Stimulated activated naive CD8-positive, alpha-beta T cell treated with anti-CD3 and anti-CD28 coated beads, Interleukin-15, amount 100 ng/mL, for 72 hours (primary cell): ENCODE measurements at regions not wholly inside any gene's neighbourhood (a gene's known extent, or its start where the extent isn't known, plus 50 kb on each side); places are given as distances from the start of the nearest gene placed in this dataset.

ENCODE experiments used
- ATAC-seq: fragments of 150-1000 bp; cut with Tn5 transposase; 2 replicates; pipeline ENCODE4 v1.10.0; 2021; ENCODE audit warnings: mild to moderate bottlenecking, moderate library complexity
- DNase-seq, 2 donors: peaks; one replicate each; pipeline ENCODE4 v3.0.0; 2021 to 2022
- H3K27ac Mint-ChIP-seq, 2 donors: one replicate each; pipeline ENCODE4 v1.8.0; 2022; ENCODE audit warnings: mild to moderate bottlenecking in 2 of 2, mixed read lengths in 2 of 2, moderate library complexity in 2 of 2
- H3K27me3 Mint-ChIP-seq: one replicate; pipeline ENCODE4 v1.8.0; 2022; ENCODE audit warnings: mixed read lengths
- H3K4me1 Mint-ChIP-seq: one replicate; pipeline ENCODE4 v1.8.0; 2022; ENCODE audit warnings: mild to moderate bottlenecking, mixed read lengths
- H3K4me3 Mint-ChIP-seq, 2 donors: one replicate each; pipeline ENCODE4 v1.8.0; 2022; ENCODE audit warnings: mild to moderate bottlenecking in 2 of 2, mixed read lengths in 2 of 2, moderate library complexity in 1 of 2
- H3K9me3 Mint-ChIP-seq, 2 donors: one replicate each; pipeline ENCODE4 v1.8.0; 2022; ENCODE audit warnings: mixed read lengths in 2 of 2

- DNase-seq (no peak), ATAC-seq (no peak)
- Mint-ChIP-seq H3K4me3 (no peak overlapping the region), H3K27me3 (no peaks in the 10 kb centered on the region), H3K9me3 (no peaks in the 10 kb centered on the region), H3K4me1 (no peaks in the 10 kb centered on the region), H3K27ac (no peak overlapping the region)
These were observed 146.9 kb downstream of the TFEC start for GRCh38 chr7:115883629-115884028.

GRCh38 chr7:115881476-115881875, 149.1 kb downstream of the TFEC start:
- Mint-ChIP-seq H3K4me3 (no peak overlapping the region), H3K4me1 (no peaks in the 10 kb centered on the region), H3K27me3 (no peaks in the 10 kb centered on the region), H3K9me3 (no peaks in the 10 kb centered on the region), H3K27ac (no peak overlapping the region)
- DNase-seq, result no peak
- ATAC-seq, result no peak

GRCh38 chr7:115879171-115879570, 151.4 kb downstream of the TFEC start:
- DNase-seq (no peak), ATAC-seq (no peak)
- H3K27me3 Mint-ChIP-seq, result no peaks in the 10 kb centered on the region
- H3K9me3 Mint-ChIP-seq, result no peaks in the 10 kb centered on the region
- H3K27ac Mint-ChIP-seq, result no peak overlapping the region
- H3K4me1 Mint-ChIP-seq, result no peaks in the 10 kb centered on the region
- no peak overlapping the region for H3K4me3 Mint-ChIP-seq

GRCh38 chr7:115869801-115870200, 160.8 kb downstream of the TFEC start:
- Mint-ChIP-seq H3K9me3 (no peaks in the 10 kb centered on the region), H3K4me1 (no peaks in the 10 kb centered on the region), H3K27me3 (no peaks in the 10 kb centered on the region), H3K27ac (no peak overlapping the region), H3K4me3 (no peak overlapping the region)
- ATAC-seq (no peak), DNase-seq (no peak)

- H3K9me3 Mint-ChIP-seq, result no peaks in the 10 kb centered on the region
- H3K4me3 Mint-ChIP-seq, result no peak overlapping the region
- H3K27me3 Mint-ChIP-seq, result no peaks in the 10 kb centered on the region
- ATAC-seq (no peak), DNase-seq (no peak)
- no peak overlapping the region for H3K27ac Mint-ChIP-seq
- H3K4me1 Mint-ChIP-seq, result no peaks in the 10 kb centered on the region
These were observed 161.4 kb downstream of the TFEC start for GRCh38 chr7:115869190-115869589.

- ATAC-seq (no peak), DNase-seq (no peak)
- Mint-ChIP-seq H3K4me3 (no peak overlapping the region), H3K27ac (no peak overlapping the region), H3K27me3 (no peaks in the 10 kb centered on the region), H3K4me1 (no peaks in the 10 kb centered on the region), H3K9me3 (no peaks in the 10 kb centered on the region)
These were observed 162.2 kb downstream of the TFEC start for GRCh38 chr7:115868369-115868768.

GRCh38 chr7:115864082-115864481, 166.5 kb downstream of the TFEC start:
- H3K9me3 Mint-ChIP-seq, result no peaks in the 10 kb centered on the region
- no peak overlapping the region for H3K4me3 Mint-ChIP-seq
- no peak overlapping the region for H3K27ac Mint-ChIP-seq
- DNase-seq (no peak), ATAC-seq (no peak)
- no peaks in the 10 kb centered on the region for H3K4me1 Mint-ChIP-seq
- H3K27me3 Mint-ChIP-seq, result no peaks in the 10 kb centered on the region

GRCh38 chr7:115851291-115851690, 179.3 kb downstream of the TFEC start:
- no peak for ATAC-seq

GRCh38 chr7:115850774-115851173, 179.8 kb downstream of the TFEC start:
- Mint-ChIP-seq H3K27me3 (no peaks in the 10 kb centered on the region), H3K9me3 (no peaks in the 10 kb centered on the region), H3K4me1 (no peaks in the 10 kb centered on the region), H3K27ac (no peak overlapping the region), H3K4me3 (no peak overlapping the region)
- ATAC-seq (no peak), DNase-seq (no peak)

More at GRCh38 chr7:115851291-115851690, 179.3 kb downstream of the TFEC start:
- H3K4me3 Mint-ChIP-seq, result no peak overlapping the region
- H3K27ac Mint-ChIP-seq, result no peak overlapping the region
- no peak for DNase-seq
- H3K9me3 Mint-ChIP-seq, result no peaks in the 10 kb centered on the region
- no peaks in the 10 kb centered on the region for H3K27me3 Mint-ChIP-seq
- no peaks in the 10 kb centered on the region for H3K4me1 Mint-ChIP-seq

- Mint-ChIP-seq H3K4me3 (no peak overlapping the region), H3K27me3 (no peaks in the 10 kb centered on the region), H3K9me3 (no peaks in the 10 kb centered on the region), H3K27ac (no peak overlapping the region), H3K4me1 (no peaks in the 10 kb centered on the region)
- ATAC-seq (no peak), DNase-seq (no peak)
These were observed 185.7 kb downstream of the TFEC start for GRCh38 chr7:115844857-115845256.

GRCh38 chr7:115840702-115841101, 189.9 kb downstream of the TFEC start:
- H3K9me3 Mint-ChIP-seq, result no peaks in the 10 kb centered on the region
- no peaks in the 10 kb centered on the region for H3K4me1 Mint-ChIP-seq
- no peak for ATAC-seq
- no peak overlapping the region for H3K27ac Mint-ChIP-seq
- no peaks in the 10 kb centered on the region for H3K27me3 Mint-ChIP-seq
- DNase-seq, result no peak
- no peak overlapping the region for H3K4me3 Mint-ChIP-seq

GRCh38 chr7:115838829-115839228, 191.7 kb downstream of the TFEC start:
- no peak for ATAC-seq
- Mint-ChIP-seq H3K9me3 (no peaks in the 10 kb centered on the region), H3K27ac (no peak overlapping the region), H3K27me3 (no peaks in the 10 kb centered on the region), H3K4me1 (no peaks in the 10 kb centered on the region), H3K4me3 (no peak overlapping the region)
- DNase-seq, result no peak

- no peaks in the 10 kb centered on the region for H3K4me1 Mint-ChIP-seq
- H3K4me3 Mint-ChIP-seq, result no peak overlapping the region
- H3K27me3 Mint-ChIP-seq, result no peaks in the 10 kb centered on the region
- ATAC-seq (no peak), DNase-seq (no peak)
- no peak overlapping the region for H3K27ac Mint-ChIP-seq
- H3K9me3 Mint-ChIP-seq, result no peaks in the 10 kb centered on the region
These were observed 199.2 kb downstream of the TFEC start for GRCh38 chr7:115831371-115831770.

- H3K27ac Mint-ChIP-seq, result no peak overlapping the region
- no peak for ATAC-seq
- no peaks in the 10 kb centered on the region for H3K9me3 Mint-ChIP-seq
- H3K27me3 Mint-ChIP-seq, result no peaks in the 10 kb centered on the region
- H3K4me1 Mint-ChIP-seq, result no peaks in the 10 kb centered on the region
- no peak for DNase-seq
- no peak overlapping the region for H3K4me3 Mint-ChIP-seq
These were observed 203.1 kb downstream of the TFEC start for GRCh38 chr7:115827305-115828045.

- no peaks in the 10 kb centered on the region for H3K4me1 Mint-ChIP-seq
- H3K4me3 Mint-ChIP-seq, result no peak overlapping the region
- H3K27me3 Mint-ChIP-seq, result no peaks in the 10 kb centered on the region
- DNase-seq (no peak), ATAC-seq (no peak)
- no peak overlapping the region for H3K27ac Mint-ChIP-seq
- H3K9me3 Mint-ChIP-seq, result no peaks in the 10 kb centered on the region
These were observed 205.0 kb downstream of the TFEC start for GRCh38 chr7:115825456-115826115.

GRCh38 chr7:115822801-115823200, 207.8 kb downstream of the TFEC start:
- no peaks in the 10 kb centered on the region for H3K27me3 Mint-ChIP-seq
- H3K9me3 Mint-ChIP-seq, result no peaks in the 10 kb centered on the region
- no peak overlapping the region for H3K27ac Mint-ChIP-seq
- DNase-seq, result no peak
- no peaks in the 10 kb centered on the region for H3K4me1 Mint-ChIP-seq
- no peak overlapping the region for H3K4me3 Mint-ChIP-seq
- no peak for ATAC-seq

- DNase-seq (no peak), ATAC-seq (no peak)
- no peaks in the 10 kb centered on the region for H3K9me3 Mint-ChIP-seq
- H3K27ac Mint-ChIP-seq, result peak overlapping the region in 1 of 2 donors; percentile 85
- H3K4me1 Mint-ChIP-seq, result no peaks in the 10 kb centered on the region
- H3K4me3 Mint-ChIP-seq, result no peak overlapping the region
- H3K27me3 Mint-ChIP-seq, result no peaks in the 10 kb centered on the region
These were observed 208.2 kb downstream of the TFEC start for GRCh38 chr7:115822380-115822779.
